GM21576 (cell line): ENCODE measurements at regions not wholly inside any gene's neighbourhood (a gene's known extent, or its start where the extent isn't known, plus 50 kb on each side); places are given as distances from the start of the nearest gene placed in this dataset.
"Not testable (repeated sequence)": the region's sequence is repeated elsewhere in the genome, so short reads cannot be mapped to it uniquely, and the experiment has no call there.

Source experiments
- ATAC-seq: cut with Tn5 transposase; IDR thresholded peaks from one replicate; pipeline ENCODE4 v1.9.1; 2021; ENCODE audit warnings: mild to moderate bottlenecking, moderate library complexity; ENCODE audit not compliant: unreplicated experiment

- ATAC-seq, result not testable (repeated sequence)
Observed at GRCh38 chr5:110987573-110987972, 83.9 kb upstream of the TSLP start.

- ATAC-seq, result no peak
Observed at GRCh38 chr5:110996742-110997141, 74.8 kb upstream of the TSLP start.

- no peak for ATAC-seq
Observed at GRCh38 chr5:111002036-111002435, 69.5 kb upstream of the TSLP start.

- no peak for ATAC-seq
Observed at GRCh38 chr5:111003623-111004022, 67.9 kb upstream of the TSLP start.

- ATAC-seq, result no peak
Observed at GRCh38 chr5:111004291-111004690, 67.2 kb upstream of the TSLP start.

GRCh38 chr5:111010783-111011182 is 60.7 kb upstream of the TSLP start:
- ATAC-seq, result no peak

GRCh38 chr5:111013011-111013410 is 58.5 kb upstream of the TSLP start:
- ATAC-seq, result no peak

GRCh38 chr5:111016801-111017200 is 54.7 kb upstream of the TSLP start:
- ATAC-seq, result no peak

- no peak for ATAC-seq
Observed at GRCh38 chr5:111017731-111018130, 53.8 kb upstream of the TSLP start.
